GM12872 (cell line): ENCODE measurements at regions not wholly inside any gene's neighbourhood (a gene's known extent, or its start where the extent isn't known, plus 50 kb on each side); places are given as distances from the start of the nearest gene placed in this dataset.

ENCODE experiments used
- CTCF ChIP-seq: IDR thresholded peaks from 3 replicates; pipeline ENCODE4 v1.5.1; 2011; ENCODE audit warnings: low read depth, mild to moderate bottlenecking, low read length, moderate library complexity; ENCODE audit not compliant: insufficient read depth

GRCh38 chr18:45290364-45290763 lies 324.9 kb upstream of the SLC14A2 start:
- no peak for TF ChIP-seq CTCF

- no peak for TF ChIP-seq CTCF
Observed at GRCh38 chr18:45291621-45292615, 323.4 kb upstream of the SLC14A2 start.

DNA sequence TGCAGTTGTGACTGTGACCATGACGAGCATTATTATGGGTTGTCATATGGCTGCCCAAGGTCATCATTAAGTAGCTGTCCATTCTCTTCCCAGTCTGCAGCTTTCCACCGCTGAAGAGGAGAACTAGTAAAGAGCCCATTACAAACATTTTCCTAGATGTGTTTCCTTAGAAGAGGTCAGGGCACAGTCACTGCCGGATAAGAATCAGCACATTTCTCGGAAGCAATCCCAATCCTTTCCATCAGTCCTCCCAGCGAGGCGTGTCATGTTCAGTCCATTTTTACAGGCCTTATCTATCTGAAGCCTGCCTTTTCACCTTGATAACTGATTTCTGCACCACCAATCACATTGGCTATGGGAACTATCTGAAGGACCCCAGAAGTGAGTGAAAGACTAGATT lies 319.9 kb upstream of the SLC14A2 start:
- TF ChIP-seq CTCF = no peak

- no peak for TF ChIP-seq CTCF
Observed at GRCh38 chr18:45298986-45299385, 316.3 kb upstream of the SLC14A2 start.

DNA sequence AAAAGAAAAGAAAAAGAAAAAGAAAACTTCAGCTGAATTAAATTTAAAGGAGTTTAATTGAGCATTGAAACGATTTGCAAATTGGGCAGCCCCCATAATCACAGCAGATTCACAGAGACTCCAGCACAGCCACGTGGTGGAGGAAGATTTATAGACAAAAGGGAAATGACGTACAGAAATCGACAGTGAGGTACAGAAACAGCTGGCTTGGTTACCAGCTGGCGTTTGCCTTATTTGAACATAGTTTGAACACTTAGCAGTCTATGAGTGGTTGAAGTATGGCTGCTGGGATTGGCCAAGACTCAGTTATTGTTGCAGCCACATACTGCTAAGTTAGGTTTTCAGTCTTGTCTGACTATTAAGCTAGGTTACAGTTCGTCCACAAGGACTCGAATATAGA lies 312.2 kb upstream of the SLC14A2 start:
- TF ChIP-seq CTCF = no peak

DNA sequence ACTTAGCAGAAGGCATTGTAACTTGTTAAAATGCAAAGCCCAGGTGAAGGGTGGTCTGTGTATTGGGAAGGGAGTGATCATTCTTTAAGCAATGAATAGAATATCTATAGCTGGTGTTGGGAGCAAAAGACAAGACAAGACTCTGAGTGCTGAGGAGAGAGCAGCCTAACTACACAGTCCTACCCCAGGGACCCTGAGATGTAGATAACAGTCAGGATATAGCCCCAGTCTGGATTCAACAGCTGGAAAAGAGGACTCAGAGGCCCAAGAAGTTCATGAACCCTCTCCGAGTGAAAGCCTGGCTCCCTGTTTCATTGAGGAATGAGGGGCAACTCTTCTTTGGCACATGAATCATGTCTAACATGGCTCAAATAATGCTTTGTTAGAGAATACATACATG lies 310.7 kb upstream of the SLC14A2 start:
- TF ChIP-seq CTCF = no peak

DNA sequence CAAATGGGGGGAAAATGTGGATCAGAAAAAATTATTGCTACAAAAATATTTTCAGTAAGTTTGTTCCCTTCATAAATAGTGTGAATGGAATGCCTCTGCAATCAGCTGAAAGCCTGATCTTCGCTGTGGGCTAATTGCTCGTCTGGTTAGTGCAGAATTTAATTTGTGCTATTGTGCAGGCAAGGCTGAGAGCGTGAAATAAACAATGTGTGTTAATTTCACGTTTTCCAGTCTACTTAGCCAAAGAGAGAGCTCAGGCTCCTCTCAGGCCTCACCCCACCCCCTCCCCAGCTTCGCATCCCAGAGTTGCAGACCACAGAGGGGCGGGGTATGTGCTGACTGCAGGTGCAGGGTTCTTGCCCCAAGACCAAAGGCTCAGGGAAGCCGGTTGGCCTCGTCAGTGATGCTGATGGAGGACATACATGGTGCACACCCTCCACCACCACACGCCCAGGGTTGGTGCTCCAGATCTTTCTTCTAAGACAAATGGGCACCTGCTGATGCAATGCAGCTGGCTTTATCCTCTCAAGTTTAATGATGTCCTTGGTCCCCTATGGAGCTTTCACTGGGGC lies 302.6 kb upstream of the SLC14A2 start:
- TF ChIP-seq CTCF = no peak
